Endothelial cell of umbilical vein (primary cell): ENCODE measurements at regions not wholly inside any gene's neighbourhood (a gene's known extent, or its start where the extent isn't known, plus 50 kb on each side); places are given as distances from the start of the nearest gene placed in this dataset.
"Not testable (repeated sequence)": the region's sequence is repeated elsewhere in the genome, so short reads cannot be mapped to it uniquely, and the experiment has no call there.

ENCODE experiments used
- EZH2 ChIP-seq: IDR thresholded peaks from 2 replicates; pipeline ENCODE4 v1.6.1; 2012; ENCODE audit warnings: borderline replicate concordance, low read depth, mild to moderate bottlenecking, moderate library complexity, low read length, inconsistent platforms; ENCODE audit not compliant: severe bottlenecking
- FOS ChIP-seq: IDR thresholded peaks from 2 replicates; pipeline ENCODE4 v1.6.1; 2011; ENCODE audit warnings: mild to moderate bottlenecking, low read length, moderate library complexity, borderline replicate concordance; ENCODE audit not compliant: insufficient read depth
- POLR2A ChIP-seq: IDR thresholded peaks from 2 replicates; pipeline ENCODE4 v1.6.1; 2012; ENCODE audit warnings: low read depth, mild to moderate bottlenecking, control low read depth, low read length
- POLR2AphosphoS5 ChIP-seq: IDR thresholded peaks from 2 replicates; pipeline ENCODE4 v1.6.1; 2012; ENCODE audit warnings: low read depth, mild to moderate bottlenecking, control low read depth, low read length, moderate library complexity; ENCODE audit not compliant: insufficient read depth
- TF ChIP-seq, protein P1 (sequence below): IDR thresholded peaks from 2 replicates; pipeline ENCODE4 v1.6.1; 2011; ENCODE audit not compliant: insufficient read depth, insufficient read length
- TF ChIP-seq, protein P2 (sequence below), 2 donors: IDR thresholded peaks; 1 replicate in 1 of 2; 2 replicates in 1 of 2; pipeline ENCODE4 v1.5.1; 2011; ENCODE audit warnings: low read length in 2 of 2, mild to moderate bottlenecking in 2 of 2, moderate library complexity in 2 of 2, control low read depth in 1 of 2, inconsistent platforms in 1 of 2, low read depth in 1 of 2; ENCODE audit not compliant: insufficient read depth in 1 of 2; ENCODE audit errors: extremely low read depth in 1 of 2

DNA sequence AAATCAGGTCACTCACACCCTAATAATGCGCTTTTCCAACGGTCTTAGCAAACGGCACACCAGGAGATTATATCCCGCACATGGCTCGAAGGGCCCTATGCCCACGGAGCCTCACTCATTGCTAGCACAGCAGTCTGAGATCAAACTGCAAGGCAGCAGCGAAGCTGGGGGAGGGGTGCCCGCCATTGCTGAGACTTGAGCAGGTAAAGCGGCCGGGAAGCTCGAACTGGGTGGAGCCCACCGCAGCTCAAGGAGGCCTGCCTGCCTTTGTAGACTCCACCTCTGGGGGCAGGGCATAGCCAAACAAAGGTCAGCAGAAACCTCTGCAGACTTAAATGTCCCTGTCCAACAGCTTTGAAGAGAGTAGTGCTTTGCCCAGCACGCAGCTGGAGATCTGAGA, 432.4 kb upstream of the ADAMTS9 start:
- not testable (repeated sequence) for TF ChIP-seq FOS, EZH2, POLR2A, POLR2AphosphoS5
- TF ChIP-seq, protein P1, sequence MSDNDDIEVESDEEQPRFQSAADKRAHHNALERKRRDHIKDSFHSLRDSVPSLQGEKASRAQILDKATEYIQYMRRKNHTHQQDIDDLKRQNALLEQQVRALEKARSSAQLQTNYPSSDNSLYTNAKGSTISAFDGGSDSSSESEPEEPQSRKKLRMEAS = not testable (repeated sequence)
- TF ChIP-seq, protein P2, sequence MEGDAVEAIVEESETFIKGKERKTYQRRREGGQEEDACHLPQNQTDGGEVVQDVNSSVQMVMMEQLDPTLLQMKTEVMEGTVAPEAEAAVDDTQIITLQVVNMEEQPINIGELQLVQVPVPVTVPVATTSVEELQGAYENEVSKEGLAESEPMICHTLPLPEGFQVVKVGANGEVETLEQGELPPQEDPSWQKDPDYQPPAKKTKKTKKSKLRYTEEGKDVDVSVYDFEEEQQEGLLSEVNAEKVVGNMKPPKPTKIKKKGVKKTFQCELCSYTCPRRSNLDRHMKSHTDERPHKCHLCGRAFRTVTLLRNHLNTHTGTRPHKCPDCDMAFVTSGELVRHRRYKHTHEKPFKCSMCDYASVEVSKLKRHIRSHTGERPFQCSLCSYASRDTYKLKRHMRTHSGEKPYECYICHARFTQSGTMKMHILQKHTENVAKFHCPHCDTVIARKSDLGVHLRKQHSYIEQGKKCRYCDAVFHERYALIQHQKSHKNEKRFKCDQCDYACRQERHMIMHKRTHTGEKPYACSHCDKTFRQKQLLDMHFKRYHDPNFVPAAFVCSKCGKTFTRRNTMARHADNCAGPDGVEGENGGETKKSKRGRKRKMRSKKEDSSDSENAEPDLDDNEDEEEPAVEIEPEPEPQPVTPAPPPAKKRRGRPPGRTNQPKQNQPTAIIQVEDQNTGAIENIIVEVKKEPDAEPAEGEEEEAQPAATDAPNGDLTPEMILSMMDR (IDR thresholded peaks at IDR 0.05; ENCODE audit: extremely low read depth in 1 of 2, insufficient read depth in 1 of 2, low read depth in 1 of 2, low read length in 2 of 2) = not testable (repeated sequence)
